Smooth muscle cell (in vitro differentiated cells): ENCODE measurements at regions not wholly inside any gene's neighbourhood (a gene's known extent, or its start where the extent isn't known, plus 50 kb on each side); places are given as distances from the start of the nearest gene placed in this dataset.

Source experiments
- DNase-seq: peaks from one replicate; lab custom pipeline; 2025; ENCODE audit not compliant: unreplicated experiment; lab: John Stamatoyannopoulos, UW
- H2AFZ ChIP-seq: fragments of 200-600 bp; sonication (generic); 2 replicates; pipeline ENCODE4 v1.6.0; 2016; ENCODE audit warnings: antibody characterized with exemption, low read depth, mild to moderate bottlenecking
- H3F3A ChIP-seq: fragments of 200-600 bp; sonication (generic); 2 replicates; pipeline ENCODE4 v1.6.0; 2017; ENCODE audit warnings: antibody characterized with exemption, low read depth
- H3K27ac ChIP-seq: fragments of 200-600 bp; sonication (generic); 2 replicates; pipeline ENCODE4 v1.5.1; 2016; ENCODE audit warnings: low read depth, mild to moderate bottlenecking
- H3K27me3 ChIP-seq: fragments of 200-600 bp; sonication (generic); 2 replicates; pipeline ENCODE4 v1.6.1; 2016; ENCODE audit warnings: low read depth, mild to moderate bottlenecking
- H3K36me3 ChIP-seq: fragments of 200-600 bp; sonication (generic); 2 replicates; pipeline ENCODE4 v1.5.1; 2016; ENCODE audit warnings: low read depth
- H3K4me1 ChIP-seq: fragments of 200-600 bp; sonication (generic); 2 replicates; pipeline ENCODE4 v1.5.1; 2016; ENCODE audit warnings: low read depth
- H3K4me2 ChIP-seq: fragments of 200-600 bp; sonication (generic); 2 replicates; pipeline ENCODE4 v1.6.0; 2016; ENCODE audit warnings: mild to moderate bottlenecking
- H3K4me3 ChIP-seq: fragments of 200-600 bp; sonication (generic); 2 replicates; pipeline ENCODE4 v1.5.1; 2016; ENCODE audit warnings: mild to moderate bottlenecking
- H3K79me2 ChIP-seq: fragments of 200-600 bp; sonication (generic); 2 replicates; pipeline ENCODE4 v1.6.0; 2016; ENCODE audit warnings: low read depth, mild to moderate bottlenecking
- H3K9ac ChIP-seq: fragments of 200-600 bp; sonication (generic); 2 replicates; pipeline ENCODE4 v1.6.0; 2016; ENCODE audit warnings: low read depth
- H3K9me3 ChIP-seq: fragments of 200-600 bp; sonication (generic); replicated peaks from 2 replicates; pipeline ENCODE4 v1.5.1; 2016; ENCODE audit warnings: low read depth
- H4K20me1 ChIP-seq: fragments of 200-600 bp; sonication (generic); 2 replicates; pipeline ENCODE4 v1.6.0; 2016; ENCODE audit warnings: low read depth
- WGBS: methylation state at CpG from one replicate; pipeline ENCODE4 v1.1.7; 2016; ENCODE audit warnings: low lambda C conversion rate; 5-methylcytosine and 5-hydroxymethylcytosine counted together
- TF ChIP-seq, protein P1 (sequence below): fragments of 200-600 bp; sonication (generic); IDR thresholded peaks from 2 replicates; pipeline ENCODE4 v1.5.1; 2017; ENCODE audit warnings: borderline replicate concordance, mild to moderate bottlenecking, antibody characterized with exemption; ENCODE audit not compliant: insufficient read depth, poor library complexity, severe bottlenecking

DNA sequence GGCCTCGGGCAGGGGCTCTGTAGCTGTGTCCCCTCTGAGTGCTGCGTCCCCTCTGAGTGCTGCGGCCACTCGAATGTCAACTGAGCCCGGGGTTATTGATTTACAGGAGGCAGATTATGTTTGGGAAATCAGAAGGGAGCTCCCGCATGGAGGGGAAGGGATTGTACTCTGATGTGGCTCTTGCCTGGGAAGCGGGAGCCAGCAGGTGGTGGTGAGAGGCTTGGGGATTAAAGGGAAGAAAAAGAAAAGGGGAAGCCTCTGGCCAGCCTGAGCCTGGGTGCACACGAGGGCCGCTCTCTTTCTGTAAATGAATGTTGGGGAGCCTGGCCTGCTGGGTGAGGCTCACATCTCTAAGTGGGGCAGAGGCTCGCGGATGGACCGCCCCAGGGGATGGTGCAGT lies 143.7 kb downstream of the AACS start:
- WGBS: 80% methylated on average over 12 of the region's 12 CpGs
- Histone ChIP-seq H2AFZ (no peak overlapping the region), H3K4me3 (no peak overlapping the region), H3K4me2 (no peak overlapping the region), H3K27ac (no peak overlapping the region), H3K36me3 (no peaks in the 10 kb centered on the region), H4K20me1 (no peaks in the 10 kb centered on the region), H3K9ac (no peak overlapping the region), H3K79me2 (no peaks in the 10 kb centered on the region), H3K9me3 (no peaks in the 10 kb centered on the region), H3K4me1 (no peaks in the 10 kb centered on the region), H3K27me3 (no peaks in the 10 kb centered on the region), H3F3A (no peaks in the 10 kb centered on the region)
- TF ChIP-seq, protein P1, sequence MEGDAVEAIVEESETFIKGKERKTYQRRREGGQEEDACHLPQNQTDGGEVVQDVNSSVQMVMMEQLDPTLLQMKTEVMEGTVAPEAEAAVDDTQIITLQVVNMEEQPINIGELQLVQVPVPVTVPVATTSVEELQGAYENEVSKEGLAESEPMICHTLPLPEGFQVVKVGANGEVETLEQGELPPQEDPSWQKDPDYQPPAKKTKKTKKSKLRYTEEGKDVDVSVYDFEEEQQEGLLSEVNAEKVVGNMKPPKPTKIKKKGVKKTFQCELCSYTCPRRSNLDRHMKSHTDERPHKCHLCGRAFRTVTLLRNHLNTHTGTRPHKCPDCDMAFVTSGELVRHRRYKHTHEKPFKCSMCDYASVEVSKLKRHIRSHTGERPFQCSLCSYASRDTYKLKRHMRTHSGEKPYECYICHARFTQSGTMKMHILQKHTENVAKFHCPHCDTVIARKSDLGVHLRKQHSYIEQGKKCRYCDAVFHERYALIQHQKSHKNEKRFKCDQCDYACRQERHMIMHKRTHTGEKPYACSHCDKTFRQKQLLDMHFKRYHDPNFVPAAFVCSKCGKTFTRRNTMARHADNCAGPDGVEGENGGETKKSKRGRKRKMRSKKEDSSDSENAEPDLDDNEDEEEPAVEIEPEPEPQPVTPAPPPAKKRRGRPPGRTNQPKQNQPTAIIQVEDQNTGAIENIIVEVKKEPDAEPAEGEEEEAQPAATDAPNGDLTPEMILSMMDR: no peak
- DNase-seq: no peak

DNA sequence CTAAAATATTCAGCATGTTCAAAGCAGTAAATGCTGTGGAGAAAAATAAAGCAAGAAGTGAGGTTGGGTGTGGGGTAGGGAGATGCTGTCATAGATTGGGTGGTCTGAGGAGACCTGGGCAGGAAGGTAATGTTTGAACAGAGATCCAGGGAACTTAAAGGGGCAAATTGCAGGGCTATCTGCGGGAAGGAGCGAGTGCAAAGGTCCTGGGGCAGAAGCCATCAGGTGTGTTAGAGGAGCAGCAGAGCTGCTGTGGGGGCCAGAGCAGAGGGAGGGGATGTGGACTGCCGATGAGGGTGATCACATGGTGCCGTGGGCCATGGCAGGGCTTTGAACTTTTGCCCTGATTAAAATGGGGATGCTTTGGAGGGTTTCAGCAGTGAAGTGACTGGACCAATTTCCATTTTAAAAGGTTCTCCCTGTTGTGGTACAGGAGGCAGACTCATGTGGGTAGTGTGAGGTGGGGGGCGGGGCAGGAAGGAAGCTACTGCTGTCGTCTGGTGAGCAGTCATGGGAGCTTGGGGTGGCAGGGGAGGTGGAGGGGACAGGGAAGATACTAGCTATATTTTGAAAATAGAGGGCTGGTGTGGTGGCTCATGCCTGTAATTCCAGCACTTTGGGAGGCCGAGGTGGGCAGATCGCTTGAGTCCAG lies 145.0 kb downstream of the AACS start:
- H3K36me3 ChIP-seq: no peaks in the 10 kb centered on the region
- no peaks in the 10 kb centered on the region for H3K4me1 ChIP-seq
- H4K20me1 ChIP-seq: no peaks in the 10 kb centered on the region
- TF ChIP-seq, protein P1: no peak
- H2AFZ ChIP-seq: no peak overlapping the region
- H3K9me3 ChIP-seq: no peaks in the 10 kb centered on the region
- no peak overlapping the region for H3K4me3 ChIP-seq
- H3K79me2 ChIP-seq: no peaks in the 10 kb centered on the region
- no peak overlapping the region for H3K27ac ChIP-seq
- H3K9ac ChIP-seq: no peak overlapping the region
- DNase-seq: no peak
- no peak overlapping the region for H3K4me2 ChIP-seq
- no peaks in the 10 kb centered on the region for H3F3A ChIP-seq
- H3K27me3 ChIP-seq: no peaks in the 10 kb centered on the region
- 82% methylated on average over 8 of the region's 8 CpGs for WGBS

DNA sequence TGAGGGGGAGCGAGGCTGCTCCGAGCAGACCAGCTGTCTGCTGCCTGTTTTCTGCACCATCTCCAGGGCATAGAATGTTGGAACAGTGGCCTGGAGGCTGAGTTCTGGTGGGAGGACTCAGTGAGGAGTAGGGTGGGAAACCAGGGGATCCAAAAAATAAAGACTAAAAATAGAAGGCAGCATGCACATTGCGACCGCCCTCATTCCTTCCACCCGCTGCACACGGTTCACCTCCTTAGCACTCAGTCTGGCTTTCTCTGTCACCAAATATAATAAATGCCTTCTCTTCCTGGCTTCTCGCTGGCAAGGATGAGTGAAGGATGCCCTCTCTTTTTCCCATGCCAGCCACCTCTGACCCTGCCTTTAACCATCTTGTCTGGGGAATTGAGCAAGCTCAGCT lies 146.2 kb downstream of the AACS start:
- Histone ChIP-seq H3K9me3 (no peaks in the 10 kb centered on the region), H2AFZ (no peak overlapping the region), H4K20me1 (no peaks in the 10 kb centered on the region), H3K4me3 (no peak overlapping the region), H3K27ac (no peak overlapping the region), H3K79me2 (no peaks in the 10 kb centered on the region), H3K9ac (no peak overlapping the region), H3F3A (no peaks in the 10 kb centered on the region), H3K27me3 (no peaks in the 10 kb centered on the region), H3K4me1 (no peaks in the 10 kb centered on the region), H3K4me2 (no peak overlapping the region), H3K36me3 (no peaks in the 10 kb centered on the region)
- 93% methylated on average over 7 of the region's 7 CpGs for WGBS
- DNase-seq: no peak
- TF ChIP-seq, protein P1: no peak

DNA sequence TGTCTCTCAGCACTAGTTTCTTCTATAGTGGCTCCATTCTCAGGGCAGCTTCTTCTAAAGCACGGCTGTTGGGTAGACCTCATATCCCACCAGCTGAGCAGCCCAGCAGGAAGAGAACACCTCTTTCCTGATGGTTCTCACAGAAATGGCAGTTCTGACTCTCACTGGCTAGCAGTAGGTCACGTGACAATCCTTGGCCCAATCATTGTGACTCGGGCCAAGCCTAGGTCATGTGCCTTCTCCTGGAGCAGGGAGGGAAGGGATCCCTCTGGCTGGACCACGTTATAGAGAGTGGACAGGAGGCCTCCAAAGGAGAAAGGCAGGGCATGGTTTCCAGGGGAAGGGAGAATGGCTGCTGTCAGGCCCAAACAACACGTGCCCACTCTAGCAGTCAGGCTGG lies 149.1 kb downstream of the AACS start:
- Histone ChIP-seq H3K4me2 (no peak overlapping the region), H3K79me2 (no peaks in the 10 kb centered on the region), H3F3A (no peaks in the 10 kb centered on the region), H3K9me3 (no peaks in the 10 kb centered on the region), H3K27me3 (no peaks in the 10 kb centered on the region), H3K36me3 (no peaks in the 10 kb centered on the region), H3K27ac (no peak overlapping the region), H3K4me3 (no peak overlapping the region), H4K20me1 (no peaks in the 10 kb centered on the region), H2AFZ (no peak overlapping the region), H3K4me1 (no peaks in the 10 kb centered on the region), H3K9ac (no peak overlapping the region)
- TF ChIP-seq, protein P1: no peak
- 95% methylated on average over 5 of the region's 5 CpGs for WGBS
- no peak for DNase-seq
